ENCODE measurements at regions not wholly inside any gene's neighbourhood (a gene's known extent, or its start where the extent isn't known, plus 50 kb on each side); places are given as distances from the start of the nearest gene placed in this dataset.

DNA sequence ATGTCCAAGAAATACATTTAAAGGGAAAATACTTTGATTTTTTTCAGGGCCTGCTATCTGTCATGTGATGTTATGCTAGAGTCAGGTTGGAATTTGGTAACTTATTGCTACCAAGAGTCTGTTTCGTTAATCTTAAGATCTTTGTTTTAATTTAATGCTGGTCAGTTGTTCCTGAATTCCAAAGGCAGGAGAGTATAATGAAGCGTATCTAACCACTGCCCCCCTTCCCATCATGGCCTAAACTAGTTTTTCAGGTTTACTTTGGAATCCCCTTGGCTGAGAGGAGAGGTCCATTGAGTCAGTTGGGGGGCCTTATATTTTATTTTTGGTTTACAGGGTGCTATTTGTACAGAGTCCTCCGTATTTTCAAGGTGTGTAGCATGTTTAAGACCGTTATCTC is 116.3 kb upstream of the SLC7A1 start:
- no peak overlapping the region for H3K4me2 ChIP-seq (ENCODE audit: insufficient read depth, low read length)
- no peak for TF ChIP-seq CTCF (IDR thresholded peaks at IDR 0.05; ENCODE audit: extremely low read depth in 1 of 2, insufficient read depth in 1 of 2, low read depth in 1 of 2, low read length in 2 of 2)
- TF ChIP-seq POLR2A (IDR thresholded peaks at IDR 0.05; ENCODE audit: low read depth, low read length): no peak
- TF ChIP-seq, protein P1, sequence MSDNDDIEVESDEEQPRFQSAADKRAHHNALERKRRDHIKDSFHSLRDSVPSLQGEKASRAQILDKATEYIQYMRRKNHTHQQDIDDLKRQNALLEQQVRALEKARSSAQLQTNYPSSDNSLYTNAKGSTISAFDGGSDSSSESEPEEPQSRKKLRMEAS (IDR thresholded peaks at IDR 0.05; ENCODE audit: insufficient read depth, insufficient read length): no peak
- no peak for TF ChIP-seq EZH2 (IDR thresholded peaks at IDR 0.05; ENCODE audit: borderline replicate concordance, low read depth, low read length, severe bottlenecking)
- no peaks in the 10 kb centered on the region for H3K79me2 ChIP-seq (ENCODE audit: control insufficient read depth, insufficient read depth, low read length)
- intact Hi-C loops (cut with micrococcal nuclease): no loop called here
- no peak overlapping the region for H3K9ac ChIP-seq (replicated peaks; ENCODE audit: extremely low read depth, insufficient read depth, low read length)
- FAIRE-seq: no peak
- no peaks in the 10 kb centered on the region for H3K4me1 ChIP-seq (ENCODE audit: control insufficient read depth, extremely low read depth, insufficient read depth, low read length)
- POLR2A ChIA-PET: no interaction called here
- no peaks in the 10 kb centered on the region for H3K9me3 ChIP-seq (replicated peaks; ENCODE audit: control insufficient read depth, insufficient read depth, low read length)
- no peak overlapping the region for H3K27ac ChIP-seq (ENCODE audit: insufficient read depth, low read depth, low read length)
- dilution Hi-C loops (cut with MboI; ENCODE audit: extremely low pct_ligation_motif_present, low sequenced_read_pairs): loop anchor here (25.0 kb wide), 1 partner anchor 249 kb away; no protein-coding TSS in a partner anchor
- CTCF ChIA-PET: interaction anchor here (1.0 to 10.9 kb wide), 3 partner anchors 147 to 228 kb away, joined by 3 to 301 read pairs (median 3); no protein-coding TSS in a partner anchor
- no TSS peak for BruUV-seq (replicated peaks)
- H3K4me3 ChIP-seq (replicated peaks in 1 of 3; ENCODE audit: insufficient read depth in 1 of 3, low read depth in 1 of 3, low read length in 3 of 3): no peak overlapping the region
- H3K36me3 ChIP-seq (ENCODE audit: control insufficient read depth in 2 of 2, extremely low read depth in 1 of 2, insufficient read depth in 2 of 2, low read length in 2 of 2): no peaks in the 10 kb centered on the region
- H2AFZ ChIP-seq (ENCODE audit: low read depth, low read length): no peak overlapping the region
- no peak for DNase-seq (ENCODE audit: low read depth, low spot score)
- H3K9me1 ChIP-seq (replicated peaks; ENCODE audit: control insufficient read depth, extremely low read depth, insufficient read depth, low read length): no peaks in the 10 kb centered on the region
- peaks cover 16 to 20% of the 10 kb centered on the region in 2 experiments for H3K27me3 ChIP-seq (ENCODE audit: control insufficient read depth in 2 of 2, insufficient read depth in 2 of 2, low read length in 2 of 2)
- H4K20me1 ChIP-seq (replicated peaks; ENCODE audit: control insufficient read depth, extremely low read depth, insufficient read depth, low read length): no peaks in the 10 kb centered on the region

DNA sequence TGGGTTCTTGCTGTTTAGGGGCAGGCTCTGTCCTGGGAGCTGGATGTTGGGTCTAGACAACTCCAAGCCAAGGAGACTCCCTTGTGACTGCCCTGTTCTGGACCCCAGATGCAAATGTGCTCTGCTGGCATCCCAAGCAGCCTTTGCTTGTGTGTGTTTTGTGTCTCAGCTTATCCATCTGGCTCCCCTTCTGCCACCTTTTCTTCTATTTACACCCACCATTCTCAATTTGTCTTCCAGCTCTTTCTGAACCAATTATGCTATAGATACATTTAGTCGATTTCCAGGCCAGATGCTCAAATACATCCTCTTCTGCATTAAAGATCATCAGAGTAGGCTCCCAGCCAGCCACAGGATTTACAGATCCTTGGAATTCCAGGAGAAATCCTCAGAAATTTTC is 115.0 kb upstream of the SLC7A1 start:
- Histone ChIP-seq H3K79me2 (ENCODE audit: control insufficient read depth, insufficient read depth, low read length) (no peaks in the 10 kb centered on the region), H3K4me2 (ENCODE audit: insufficient read depth, low read length) (no peak overlapping the region), H4K20me1 (replicated peaks; ENCODE audit: control insufficient read depth, extremely low read depth, insufficient read depth, low read length) (no peaks in the 10 kb centered on the region), H3K27ac (ENCODE audit: insufficient read depth, low read depth, low read length) (no peak overlapping the region), H3K36me3 (ENCODE audit: control insufficient read depth in 2 of 2, extremely low read depth in 1 of 2, insufficient read depth in 2 of 2, low read length in 2 of 2) (no peaks in the 10 kb centered on the region), H3K9me1 (replicated peaks; ENCODE audit: control insufficient read depth, extremely low read depth, insufficient read depth, low read length) (no peaks in the 10 kb centered on the region), H3K9me3 (replicated peaks; ENCODE audit: control insufficient read depth, insufficient read depth, low read length) (no peaks in the 10 kb centered on the region), H3K4me3 (replicated peaks in 1 of 3; ENCODE audit: insufficient read depth in 1 of 3, low read depth in 1 of 3, low read length in 3 of 3) (no peak overlapping the region), H3K27me3 (ENCODE audit: control insufficient read depth in 2 of 2, insufficient read depth in 2 of 2, low read length in 2 of 2) (peaks cover 11 to 14% of the 10 kb centered on the region in 2 experiments), H3K9ac (replicated peaks; ENCODE audit: extremely low read depth, insufficient read depth, low read length) (no peak overlapping the region), H3K4me1 (ENCODE audit: control insufficient read depth, extremely low read depth, insufficient read depth, low read length) (no peaks in the 10 kb centered on the region), H2AFZ (ENCODE audit: low read depth, low read length) (no peak overlapping the region)
- ChIA-PET POLR2A (no interaction called here), CTCF (interaction anchor here (0.8 to 10.9 kb wide), 4 partner anchors 205 to 256 kb away, joined by 3 to 301 read pairs (median 4); no protein-coding TSS in a partner anchor)
- no TSS peak for BruUV-seq (replicated peaks)
- intact Hi-C loops (cut with micrococcal nuclease) (no loop called here), dilution Hi-C loops (cut with MboI; ENCODE audit: extremely low pct_ligation_motif_present, low sequenced_read_pairs) (loop anchor here (25.0 kb wide), 1 partner anchor 248 kb away; no protein-coding TSS in a partner anchor)
- FAIRE-seq: no peak
- no peak for DNase-seq (ENCODE audit: low read depth, low spot score)
- no peak for TF ChIP-seq GATA2 (IDR thresholded peaks at IDR 0.05; ENCODE audit: insufficient read depth, insufficient read length, low read depth, low read length)
- no peak for TF ChIP-seq MYC (IDR thresholded peaks at IDR 0.05; ENCODE audit: low read depth, low read length)
- no peak for TF ChIP-seq CTCF (IDR thresholded peaks at IDR 0.05; ENCODE audit: extremely low read depth in 1 of 2, insufficient read depth in 1 of 2, low read depth in 1 of 2, low read length in 2 of 2)
- TF ChIP-seq FOS (IDR thresholded peaks at IDR 0.05; ENCODE audit: borderline replicate concordance, insufficient read depth, low read length): no peak
- no peak for TF ChIP-seq POLR2AphosphoS5 (IDR thresholded peaks at IDR 0.05; ENCODE audit: insufficient read depth, low read depth, low read length)
- no peak for TF ChIP-seq POLR2A (IDR thresholded peaks at IDR 0.05; ENCODE audit: low read depth, low read length)
- TF ChIP-seq EZH2 (IDR thresholded peaks at IDR 0.05; ENCODE audit: borderline replicate concordance, low read depth, low read length, severe bottlenecking): no peak
- TF ChIP-seq JUN (IDR thresholded peaks at IDR 0.05; ENCODE audit: borderline replicate concordance, insufficient read depth, insufficient read length, low read depth): no peak
- TF ChIP-seq, protein P1 (IDR thresholded peaks at IDR 0.05; ENCODE audit: insufficient read depth, insufficient read length): no peak
